NCI-H2171 treated with DMSO at 0.1 percent for 48 hours (cell line): ENCODE measurements at regions not wholly inside any gene's neighbourhood (a gene's known extent, or its start where the extent isn't known, plus 50 kb on each side); places are given as distances from the start of the nearest gene placed in this dataset.
"Not testable (repeated sequence)": the region's sequence is repeated elsewhere in the genome, so short reads cannot be mapped to it uniquely, and the experiment has no call there.

Experiments used
- DNase-seq: peaks from one replicate; lab custom pipeline; 2025; lab: John Stamatoyannopoulos, UW

DNA sequence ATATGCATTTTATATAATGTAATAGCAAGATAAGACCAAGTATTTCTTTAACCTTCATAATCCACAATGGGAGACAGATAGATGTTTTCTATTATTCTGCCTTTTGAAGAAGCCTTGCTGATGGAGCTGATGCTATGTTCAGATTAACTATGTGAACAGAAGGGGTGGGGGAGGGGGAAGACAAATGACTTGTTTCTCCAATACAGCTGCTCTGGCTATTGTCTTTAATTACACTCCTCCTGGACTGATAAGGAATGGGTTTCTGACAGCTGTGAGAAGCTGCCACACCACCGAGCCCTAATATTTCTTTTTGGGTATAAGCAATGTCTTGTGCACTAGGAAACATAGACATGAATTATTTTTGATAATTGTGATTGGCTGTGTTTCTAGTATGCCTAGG is 62.0 kb downstream of the CAVIN4 start:
- DNase-seq = peak; percentile 87

DNA sequence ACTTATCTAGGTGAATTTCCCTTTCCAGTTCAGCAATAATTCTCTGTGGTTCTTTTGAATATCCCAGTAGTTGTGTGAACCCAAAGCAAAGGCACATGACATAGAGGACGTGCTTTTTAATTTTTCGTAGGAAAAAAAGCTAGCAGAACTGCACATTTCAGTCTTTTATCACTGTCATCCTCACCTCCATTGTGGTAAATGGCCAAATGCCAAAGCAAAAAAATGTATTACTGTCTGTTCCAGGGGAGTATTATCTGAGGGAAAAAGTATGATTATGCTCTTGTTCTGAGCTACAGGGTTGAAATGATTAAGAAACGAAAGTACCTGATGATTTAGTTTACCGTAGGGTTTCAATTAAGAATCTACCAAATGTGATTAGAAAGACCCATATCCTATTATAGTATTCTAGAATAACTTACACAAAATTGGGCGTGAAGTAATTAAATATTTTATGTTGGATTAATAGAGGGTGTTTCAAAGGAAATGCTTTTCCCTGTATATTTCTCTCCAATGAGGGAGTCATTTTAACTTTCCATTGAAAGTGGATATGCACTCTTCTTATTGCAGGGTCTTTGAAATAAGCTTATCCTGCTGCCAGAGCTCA is 62.7 kb downstream of the CAVIN4 start:
- peak; percentile 18 for DNase-seq

DNA sequence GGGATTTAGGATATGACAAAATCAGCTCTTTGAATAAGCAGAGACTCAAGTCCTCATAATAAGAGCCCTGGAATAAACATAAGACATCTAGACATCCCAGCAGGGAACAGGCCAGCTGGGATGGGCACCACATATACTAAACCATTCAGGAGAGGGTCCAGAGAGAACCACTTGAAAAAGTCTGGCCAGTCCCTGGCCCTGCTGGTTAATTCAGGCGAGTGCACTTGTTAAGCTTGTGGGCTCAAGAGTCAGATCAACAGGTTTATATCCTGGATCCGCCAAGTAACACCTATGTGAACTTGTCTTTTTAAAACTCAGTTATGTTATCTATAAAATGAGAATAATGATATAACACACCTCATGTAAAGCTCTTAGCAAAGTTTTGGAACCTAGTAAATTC is 63.3 kb downstream of the CAVIN4 start:
- no peak for DNase-seq

DNA sequence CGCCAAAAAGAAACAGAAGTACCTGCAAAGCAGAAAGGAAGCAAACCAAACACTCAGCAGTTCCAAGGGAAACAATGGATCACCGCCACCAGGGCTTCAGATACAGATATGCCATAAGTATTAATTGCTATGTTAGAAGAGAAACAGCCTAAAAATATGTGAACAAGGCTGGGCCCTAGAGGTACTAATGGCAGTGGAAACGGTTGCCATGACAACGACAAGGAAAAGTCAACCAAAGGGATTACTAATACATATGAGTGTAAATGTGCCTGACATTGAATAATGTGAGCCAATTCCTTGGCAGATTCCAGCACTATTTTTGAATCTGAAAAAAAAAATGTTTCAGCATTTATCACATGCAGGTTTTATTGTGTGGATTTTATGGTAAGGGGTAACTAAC is 75.0 kb downstream of the CAVIN4 start:
- no peak for DNase-seq

DNA sequence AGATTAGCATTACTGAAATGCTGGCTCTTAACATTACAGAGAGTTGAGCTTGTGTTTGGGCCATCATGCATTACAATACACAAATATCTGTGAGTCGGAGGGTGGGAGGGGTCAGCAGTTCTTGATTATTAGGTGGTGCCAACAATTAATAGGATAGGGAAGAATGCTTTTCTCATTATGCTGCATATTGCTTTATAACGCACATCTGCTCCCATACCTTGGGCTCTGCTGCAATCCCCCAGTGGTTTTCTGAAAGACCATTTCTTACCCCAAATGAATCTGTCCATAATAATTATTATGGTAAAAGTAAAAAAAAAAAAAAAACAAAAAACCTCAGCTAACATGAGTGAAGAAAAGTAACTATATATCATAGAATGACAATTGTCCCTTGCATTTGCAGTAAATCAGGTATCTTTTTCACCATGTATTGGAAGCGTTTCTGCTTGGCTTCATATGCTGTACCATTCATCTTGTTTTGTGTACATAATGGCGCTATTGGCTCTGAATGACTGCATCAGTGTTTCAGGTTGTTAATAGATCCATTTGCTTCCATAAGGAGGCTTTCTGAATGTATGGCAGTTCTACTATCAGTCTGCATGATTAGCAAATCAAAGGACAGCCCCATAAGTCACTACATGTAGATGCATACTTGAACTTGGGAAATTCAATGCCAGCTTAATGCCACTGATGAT is 75.9 kb downstream of the CAVIN4 start:
- no peak for DNase-seq

DNA sequence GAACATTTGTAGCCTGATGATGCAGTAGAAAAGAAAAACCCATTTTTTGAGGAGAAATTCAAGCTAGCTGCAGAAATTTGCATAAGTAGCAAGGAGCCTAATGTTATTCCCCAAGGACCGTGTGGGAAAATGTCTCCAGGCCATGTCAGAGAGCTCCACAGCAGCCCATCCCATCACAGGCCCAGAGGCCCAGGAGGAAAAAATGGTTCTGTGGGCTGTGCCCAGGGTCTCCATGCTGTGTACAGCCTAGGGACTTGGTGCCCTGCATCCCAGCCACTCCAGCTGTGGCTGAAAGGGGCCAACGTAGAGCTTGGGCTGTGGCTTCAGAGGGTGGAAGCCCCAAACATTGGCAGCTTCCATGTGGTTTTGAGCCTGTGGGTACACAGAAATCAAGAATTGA is 79.0 kb downstream of the CAVIN4 start:
- DNase-seq = not testable (repeated sequence)

DNA sequence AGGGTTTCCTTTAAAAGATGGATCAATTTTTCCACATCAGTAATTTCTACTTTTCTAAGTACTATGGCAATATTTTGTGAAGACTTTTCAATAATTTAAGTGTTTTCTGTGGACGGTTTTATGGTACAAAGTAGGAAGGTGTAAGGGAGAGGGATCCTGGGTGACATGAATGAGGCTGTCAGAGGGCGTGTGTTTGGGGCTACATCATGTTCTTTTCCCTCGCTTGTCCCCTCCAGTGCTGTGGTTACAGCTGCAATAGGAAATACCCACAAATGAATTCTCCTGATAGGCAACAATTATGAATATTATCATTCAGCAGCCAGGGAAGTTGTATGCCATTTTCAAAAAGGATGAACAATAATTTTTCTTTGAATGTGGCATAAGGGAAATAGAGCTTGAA is 83.8 kb downstream of the CAVIN4 start:
- no peak for DNase-seq

DNA sequence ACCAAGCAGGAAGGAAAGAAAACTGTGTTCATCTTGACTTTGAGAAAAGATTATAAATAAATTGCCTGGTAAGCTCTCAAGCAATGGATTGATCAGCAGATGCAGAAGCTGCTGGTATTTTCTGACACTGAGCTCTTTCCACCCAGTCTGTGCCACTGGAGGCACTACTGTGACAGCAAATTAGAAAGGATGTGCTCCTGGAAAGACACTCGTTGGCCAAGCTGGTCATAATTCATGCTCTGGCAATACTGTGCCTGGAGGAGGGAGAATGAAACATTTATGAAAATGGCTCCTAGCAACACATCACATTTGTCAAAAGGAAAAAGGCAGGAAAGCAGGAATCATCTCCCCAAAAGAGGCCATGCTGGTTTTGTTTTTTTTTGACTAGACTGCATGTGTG is 84.2 kb downstream of the CAVIN4 start:
- peak; percentile 22 for DNase-seq

DNA sequence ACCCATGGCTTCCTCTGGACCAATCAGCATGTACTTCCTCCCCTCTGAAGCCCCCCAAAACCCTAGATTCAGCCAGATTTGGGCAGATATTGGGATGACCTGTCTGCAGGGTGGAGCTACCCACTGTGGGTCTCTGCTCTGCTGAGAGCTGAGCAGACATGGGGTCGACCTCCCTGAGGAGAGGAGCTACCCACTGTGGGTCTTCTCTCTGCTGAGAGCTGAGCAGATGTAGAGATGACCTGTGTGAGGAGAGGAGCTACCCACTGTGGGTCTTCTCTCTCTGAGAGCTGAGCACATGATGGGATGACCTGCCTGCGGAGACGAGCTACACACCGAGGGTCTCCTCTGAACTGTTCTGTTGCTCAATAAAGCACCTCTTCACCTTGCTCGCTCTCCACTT is 89.6 kb downstream of the CAVIN4 start:
- no peak for DNase-seq

DNA sequence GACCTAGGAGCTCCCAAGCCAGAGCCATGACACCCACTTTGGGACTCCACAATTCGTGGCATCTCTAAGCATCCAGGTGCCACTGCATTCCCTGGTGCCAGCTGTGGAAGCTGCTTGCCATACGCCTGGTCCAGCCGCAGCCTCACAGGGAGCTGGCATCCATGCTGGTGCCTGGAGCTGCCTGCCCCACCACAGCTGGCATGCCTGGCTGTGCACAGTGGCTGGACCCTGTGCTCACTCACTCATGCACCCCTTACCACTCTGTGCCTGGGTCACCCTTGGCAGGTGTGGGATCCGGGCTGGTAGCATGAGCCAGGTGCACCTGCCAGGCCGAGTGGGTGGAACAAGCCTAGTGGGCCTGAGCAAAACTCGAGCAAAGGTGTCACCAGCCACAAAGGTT is 90.1 kb downstream of the CAVIN4 start:
- no peak for DNase-seq

DNA sequence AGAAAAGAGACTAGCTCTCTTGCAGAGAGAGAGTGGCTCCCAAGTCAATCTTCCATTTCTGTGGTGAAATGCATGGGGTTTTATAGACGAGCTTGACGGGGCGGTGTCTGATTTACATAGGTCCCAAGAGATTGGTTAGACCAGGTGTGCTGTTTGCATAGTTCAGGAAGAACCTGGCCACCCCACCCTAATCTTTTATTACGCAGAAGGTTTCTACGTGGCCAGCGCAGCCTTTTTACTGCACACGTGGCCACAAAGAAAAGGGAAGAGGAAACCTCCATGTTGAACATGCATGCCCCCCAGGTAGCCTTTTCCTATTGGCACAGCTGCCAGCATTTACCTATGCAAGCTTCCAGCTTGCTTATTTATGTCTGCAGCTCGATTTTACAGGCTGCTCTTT is 92.1 kb downstream of the CAVIN4 start:
- peak; percentile 63 for DNase-seq

DNA sequence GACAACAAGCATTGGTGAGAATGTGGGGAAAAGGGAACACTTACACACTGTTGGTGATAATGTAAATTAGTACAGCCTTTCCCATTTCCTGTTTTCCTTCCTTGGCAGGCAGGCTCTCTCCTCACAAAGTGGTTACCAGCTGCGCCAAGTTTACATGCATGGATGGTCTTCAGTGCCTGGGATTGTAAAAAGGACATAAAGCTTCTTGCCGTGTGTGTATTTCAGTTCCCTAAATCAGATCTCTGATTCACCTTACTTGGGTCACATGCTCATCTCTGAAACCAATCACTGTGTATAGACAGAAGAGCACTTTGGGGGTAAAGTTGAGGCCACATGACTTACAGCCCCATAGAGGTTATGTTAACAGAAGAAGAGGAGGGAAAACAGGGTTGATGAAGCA is 92.8 kb downstream of the CAVIN4 start:
- peak; percentile 94 for DNase-seq

DNA sequence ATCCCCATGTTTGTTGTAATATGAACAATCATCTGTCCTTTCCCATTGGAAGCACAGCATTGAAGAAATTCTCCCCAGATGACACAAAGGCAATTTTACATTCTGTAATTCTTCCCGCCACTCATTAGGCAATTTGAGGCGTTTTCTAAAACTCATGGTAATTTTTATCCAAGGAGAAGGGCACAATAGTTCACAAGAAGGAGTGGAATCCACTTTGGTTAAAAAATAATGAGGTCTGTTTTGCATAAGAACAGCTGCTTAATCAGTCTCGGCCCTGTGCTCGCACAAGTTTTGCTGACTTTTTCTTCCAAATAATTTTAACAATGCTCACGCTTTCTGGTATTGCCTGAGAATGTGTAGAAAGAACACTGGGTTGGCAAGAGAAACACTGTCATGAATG is 94.0 kb downstream of the CAVIN4 start:
- DNase-seq = no peak

DNA sequence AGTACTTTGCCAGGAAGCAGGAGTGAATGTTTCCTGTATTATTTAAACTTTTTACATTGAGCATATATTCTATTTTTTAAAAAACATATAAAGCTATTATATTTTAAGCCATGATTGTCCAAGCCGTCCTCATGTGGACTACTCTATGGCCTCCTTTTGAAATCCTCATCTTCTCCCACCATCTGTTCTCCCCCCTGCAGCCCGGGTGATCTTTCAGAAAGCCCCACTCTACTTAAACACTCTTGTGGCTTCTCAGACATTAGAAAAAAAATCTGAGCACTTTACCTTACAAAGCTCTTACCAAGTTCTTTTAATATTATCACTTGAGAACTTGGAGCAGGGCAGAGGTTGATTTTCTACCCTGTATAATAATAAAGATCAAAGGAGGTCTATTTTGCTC is 95.4 kb downstream of the CAVIN4 start:
- DNase-seq = peak; percentile 26

DNA sequence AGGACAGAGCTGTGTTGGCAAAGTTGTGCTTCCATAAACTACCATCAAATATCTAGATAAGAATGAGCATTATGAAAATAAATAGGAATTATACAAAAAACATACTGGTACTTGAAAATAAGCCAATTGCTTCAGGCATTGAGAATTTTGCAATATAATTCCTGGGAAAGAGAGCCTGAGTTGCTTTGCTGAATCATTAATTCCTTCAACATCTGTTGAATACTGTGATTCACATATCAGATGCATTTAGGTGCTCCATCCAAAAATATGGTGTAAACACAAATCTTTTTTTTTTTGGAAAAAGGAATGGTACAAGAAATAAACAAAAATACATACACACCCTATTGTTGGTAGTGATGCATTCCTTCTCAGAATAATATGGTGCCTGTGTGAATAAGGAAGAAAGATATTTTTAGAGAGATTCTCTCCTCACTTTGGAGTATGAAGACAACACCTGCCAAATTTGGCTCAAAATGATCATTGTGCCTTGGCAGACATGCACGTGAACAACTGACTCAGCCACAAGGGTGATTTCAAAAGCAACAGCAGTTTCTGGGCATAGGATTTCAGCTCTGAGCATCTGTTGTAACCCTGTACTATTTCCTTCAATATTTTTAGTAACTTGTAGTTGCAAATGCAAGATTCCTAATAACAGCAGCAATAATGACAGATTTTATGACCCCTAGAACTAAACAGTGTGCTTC is 96.7 kb downstream of the CAVIN4 start:
- peak; percentile 92 for DNase-seq

DNA sequence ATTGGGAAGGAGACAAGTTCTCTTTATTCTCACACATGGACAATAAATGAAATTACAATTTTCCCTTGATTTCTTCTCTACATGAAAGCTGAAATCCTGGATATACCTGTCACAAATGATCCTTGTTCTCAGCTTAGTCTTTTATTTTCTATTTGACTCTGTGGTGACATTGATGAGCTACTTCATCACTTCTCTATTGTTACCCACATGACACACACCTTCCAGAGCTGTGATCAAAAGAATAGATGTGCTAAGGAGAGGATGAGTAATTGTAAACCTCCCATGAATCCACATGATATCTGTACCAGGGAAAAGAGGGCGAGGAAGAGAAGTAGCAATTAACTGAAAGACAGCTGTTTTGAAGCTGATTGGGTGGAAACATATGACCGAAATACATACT is 102.0 kb downstream of the CAVIN4 start:
- DNase-seq = peak; percentile 53

DNA sequence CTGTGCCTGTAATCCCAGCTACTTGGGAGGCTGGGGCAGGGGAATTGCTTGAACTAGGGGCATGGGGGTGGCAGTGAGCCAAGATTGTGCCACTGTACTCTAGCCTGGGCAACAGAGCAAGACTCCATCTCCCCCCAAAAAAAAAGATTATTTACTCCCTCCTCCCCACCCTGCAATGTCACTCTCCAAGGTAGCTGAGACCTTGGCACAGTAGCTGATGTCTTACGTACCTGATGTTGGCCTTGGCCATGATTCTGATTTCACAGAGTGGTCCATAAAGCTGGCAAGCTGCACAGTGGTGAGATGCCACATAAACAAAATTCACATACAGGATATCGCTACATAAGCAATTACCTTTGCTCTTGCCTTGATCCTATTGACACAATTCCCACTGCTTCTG is 108.5 kb downstream of the CAVIN4 start:
- DNase-seq = no peak

DNA sequence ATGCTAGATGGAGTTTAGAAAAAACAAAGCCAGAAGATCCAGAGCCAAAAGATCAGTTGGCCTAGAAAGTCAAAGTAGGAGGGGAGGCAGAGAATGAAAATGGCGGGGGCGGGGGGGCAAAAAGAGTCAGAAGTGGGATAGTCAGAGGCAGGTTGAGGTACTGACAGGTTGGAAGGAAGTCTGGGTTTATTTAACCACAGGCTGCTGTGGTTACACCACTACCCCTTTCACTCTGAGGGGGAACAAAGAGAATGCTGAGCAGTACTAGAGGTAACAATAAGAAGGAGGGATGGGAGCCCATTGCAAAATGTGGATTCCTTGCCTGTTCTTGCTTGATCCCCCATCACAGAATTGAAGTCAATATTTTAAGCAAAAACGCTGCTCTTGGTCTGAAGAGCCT is 111.8 kb downstream of the CAVIN4 start:
- DNase-seq = no peak

DNA sequence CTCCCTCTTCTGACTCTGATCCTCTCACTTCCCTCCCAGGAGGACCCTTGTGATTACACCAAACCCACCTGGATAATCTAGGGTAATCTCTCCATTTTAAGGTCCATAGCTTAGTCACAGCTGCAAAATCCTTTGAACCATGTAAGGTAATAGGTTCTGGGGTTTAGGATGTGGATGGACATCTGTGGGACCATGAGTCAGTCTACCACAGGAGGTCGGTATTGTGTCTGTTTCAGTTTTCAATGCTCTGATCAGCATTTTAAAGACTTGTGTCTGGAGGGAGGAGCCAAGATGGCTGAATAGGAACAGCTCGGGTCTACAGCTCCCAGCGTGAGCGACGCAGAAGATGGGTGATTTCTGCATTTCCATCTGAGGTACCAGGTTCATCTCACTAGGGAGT is 112.6 kb downstream of the CAVIN4 start:
- no peak for DNase-seq

DNA sequence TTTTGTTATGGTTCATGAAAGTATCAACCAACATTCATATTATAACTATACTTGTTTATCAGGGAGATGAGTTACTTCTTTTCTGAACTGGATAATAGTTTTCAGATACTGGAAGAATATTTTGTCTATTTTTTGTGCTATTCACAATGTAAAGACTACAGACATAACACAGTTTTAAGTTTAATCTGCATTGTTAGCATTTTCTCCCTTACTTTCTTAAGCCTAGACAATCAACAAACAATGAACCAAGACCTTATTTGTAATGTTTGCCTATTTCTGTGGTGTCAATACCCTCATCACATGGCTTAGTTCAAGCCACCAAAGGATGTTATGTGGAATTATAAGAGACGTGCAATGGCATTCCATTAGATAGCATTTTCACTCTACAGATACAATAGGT is 119.5 kb downstream of the CAVIN4 start:
- no peak for DNase-seq

DNA sequence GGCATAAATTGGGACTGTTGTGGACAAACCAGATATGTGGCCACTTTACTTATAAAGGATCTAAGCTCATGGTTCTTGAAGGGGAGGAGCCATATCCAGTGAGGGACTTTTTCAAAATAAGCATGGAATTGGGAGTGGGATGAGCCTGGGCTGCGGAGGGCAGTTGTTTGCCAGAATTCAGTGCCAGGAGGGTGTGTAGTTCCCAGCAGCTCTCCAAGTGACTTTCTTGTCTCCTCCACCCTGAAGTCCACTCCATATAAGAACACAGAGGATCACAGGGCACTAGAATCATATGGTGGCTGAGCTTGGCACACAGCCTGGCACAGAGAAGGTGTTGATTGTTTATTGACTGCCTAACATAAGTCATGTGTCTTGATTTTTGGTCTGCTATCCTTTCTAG is 121.1 kb downstream of the CAVIN4 start:
- no peak for DNase-seq

DNA sequence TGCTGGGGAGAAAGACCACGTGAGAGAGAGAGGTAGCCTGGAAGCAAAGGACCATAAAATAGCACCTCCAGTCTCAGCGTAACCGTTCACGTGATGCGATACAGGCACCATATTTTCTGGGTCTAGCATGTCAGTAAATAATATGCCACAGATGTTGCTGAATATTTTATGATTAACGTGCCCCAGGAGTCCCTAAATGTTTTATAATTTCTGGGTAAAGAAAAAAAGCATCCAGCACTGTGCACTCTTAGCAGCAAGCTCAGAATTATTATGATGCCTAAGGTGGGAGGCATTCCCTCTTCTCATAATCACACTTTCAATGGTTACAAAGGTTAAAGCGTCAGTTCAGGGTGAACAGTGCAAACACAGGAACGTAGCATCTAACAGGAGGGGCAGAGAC is 121.8 kb downstream of the CAVIN4 start:
- DNase-seq = peak; percentile 81

DNA sequence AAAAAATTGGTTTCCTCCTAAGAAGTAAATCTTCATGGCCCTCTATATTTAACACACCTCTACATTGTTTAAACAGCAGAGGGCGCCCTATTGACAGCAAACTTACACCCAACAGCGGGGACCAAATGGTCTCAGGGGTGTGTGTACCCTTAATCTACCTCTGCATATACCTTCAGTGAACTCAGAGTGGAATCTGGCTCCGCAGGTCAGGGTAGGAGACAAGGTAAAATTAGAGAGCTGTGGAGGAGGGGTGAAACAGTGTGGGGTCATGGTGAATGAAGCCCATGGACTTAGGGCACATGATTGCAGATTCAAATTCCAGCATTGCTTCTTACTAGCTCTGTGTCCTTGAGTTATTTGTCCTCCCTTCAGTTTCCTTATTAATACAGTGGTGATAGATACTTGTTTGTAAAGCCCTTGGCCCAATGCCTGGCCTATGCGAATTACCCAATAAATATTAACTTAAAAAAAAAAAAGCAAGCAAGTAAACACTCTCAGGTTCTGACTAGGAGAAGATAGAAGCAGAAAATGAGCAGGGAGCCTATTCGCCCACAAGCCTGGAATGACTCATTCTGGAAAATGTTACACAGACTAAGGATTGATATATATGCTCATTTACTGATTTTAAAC is 122.9 kb downstream of the CAVIN4 start:
- DNase-seq = peak; percentile 40
